Pancreas (tissue), 10 donors: ENCODE measurements at regions not wholly inside any gene's neighbourhood (a gene's known extent, or its start where the extent isn't known, plus 50 kb on each side); places are given as distances from the start of the nearest gene placed in this dataset.

Experiments used
- ATAC-seq, 4 donors: fragments of 200-7000 bp; cut with Tn5 transposase; one replicate each; pipeline versions ENCODE4 v1.8.0 to v1.9.1; 2020; ENCODE audit warnings: mild to moderate bottlenecking in 4 of 4, moderate library complexity in 4 of 4
- DNase-seq, 6 donors: peaks; one replicate each; pipeline ENCODE4 v3.0.0-alpha.2; 2020
- FAIRE-seq: peaks from 2 replicates; lab custom pipeline; 2012; peaks lifted over from hg19 to GRCh38; lab: Jason Lieb, UNC
- H3K27ac ChIP-seq, 4 donors: fragments of 200-600 bp; sonication (generic); 1 replicate in 3 of 4; 2 replicates in 1 of 4; pipeline versions ENCODE4 v1.5.0 to v1.8.0; 2020
- H3K27me3 ChIP-seq, 4 donors: fragments of 200-600 bp; one replicate each; pipeline ENCODE4 v1.8.0; 2021
- H3K36me3 ChIP-seq, 3 donors: fragments of 200-600 bp; sonication (generic) in 1 of 3; one replicate each; pipeline versions ENCODE4 v1.5.0 to v1.8.0; 2020 to 2021
- H3K4me1 ChIP-seq, 3 donors: fragments of 200-600 bp; one replicate each; pipeline ENCODE4 v1.8.0; 2021
- H3K4me3 ChIP-seq, 4 donors: fragments of 200-600 bp; sonication (generic) in 2 of 4; one replicate each; pipeline versions ENCODE4 v1.5.0 to v1.8.0; 2020 to 2021
- H3K9me3 ChIP-seq, 4 donors: fragments of 200-600 bp; one replicate each; pipeline ENCODE4 v1.8.0; 2021
- WGBS, 2 donors: extraction: QIAGEN DNeasy Blood & Tissue Kit; methylation state at CpG; one replicate each; pipeline ENCODE4 v1.1.7; 2013; 5-methylcytosine and 5-hydroxymethylcytosine counted together
- intact Hi-C, 3 donors: fragments of 100-400 bp; cut with DNase I; formaldehyde crosslinking; loops; one replicate each; pipeline versions ENCODE4 v1.11.1 to v1.14.2; 2022
- TF ChIP-seq, protein P1 (sequence below), 4 donors: fragments of 200-600 bp; sonication (generic) in 3 of 4; IDR thresholded peaks; one replicate each; pipeline versions ENCODE4 v1.5.0 to v1.8.0; 2021; ENCODE audit warnings: antibody characterized with exemption in 4 of 4
- donor health status: healthy with polysubstance abuse.
- donor health status: DM: no; HTN: no; CAD: no; lungs with moderate emphysema.
- donor health status: DM: no; HTN: no; CAD: no.
- donor health status: control.
- donor health status: control.
- donor health status: Bipolar disorder and iron deficiency.
- donor health status: DM: yes; HTN: yes; CAD: no.
- donor health status: DM: no; HTN: no; CAD: no.
- donor health status: DM: no; HTN: no; CAD: no.
- donor health status: DM: yes; HTN: yes; CAD: no.

GRCh38 chr6:69623357-69623756, 173.5 kb downstream of the LMBRD1 start:
- ATAC-seq = no peak
- Histone ChIP-seq H3K36me3 (no peaks in the 10 kb centered on the region), H3K27me3 (no peaks in the 10 kb centered on the region), H3K9me3 (no peaks in the 10 kb centered on the region), H3K27ac (no peak overlapping the region), H3K4me1 (no peaks in the 10 kb centered on the region), H3K4me3 (no peak overlapping the region)
- no peak for FAIRE-seq
- intact Hi-C loops = no loop called here
- DNase-seq = no peak
- WGBS, 2 donors = 27 to 78% methylated on average over 1 of the region's 1 CpG
- TF ChIP-seq, protein P1, sequence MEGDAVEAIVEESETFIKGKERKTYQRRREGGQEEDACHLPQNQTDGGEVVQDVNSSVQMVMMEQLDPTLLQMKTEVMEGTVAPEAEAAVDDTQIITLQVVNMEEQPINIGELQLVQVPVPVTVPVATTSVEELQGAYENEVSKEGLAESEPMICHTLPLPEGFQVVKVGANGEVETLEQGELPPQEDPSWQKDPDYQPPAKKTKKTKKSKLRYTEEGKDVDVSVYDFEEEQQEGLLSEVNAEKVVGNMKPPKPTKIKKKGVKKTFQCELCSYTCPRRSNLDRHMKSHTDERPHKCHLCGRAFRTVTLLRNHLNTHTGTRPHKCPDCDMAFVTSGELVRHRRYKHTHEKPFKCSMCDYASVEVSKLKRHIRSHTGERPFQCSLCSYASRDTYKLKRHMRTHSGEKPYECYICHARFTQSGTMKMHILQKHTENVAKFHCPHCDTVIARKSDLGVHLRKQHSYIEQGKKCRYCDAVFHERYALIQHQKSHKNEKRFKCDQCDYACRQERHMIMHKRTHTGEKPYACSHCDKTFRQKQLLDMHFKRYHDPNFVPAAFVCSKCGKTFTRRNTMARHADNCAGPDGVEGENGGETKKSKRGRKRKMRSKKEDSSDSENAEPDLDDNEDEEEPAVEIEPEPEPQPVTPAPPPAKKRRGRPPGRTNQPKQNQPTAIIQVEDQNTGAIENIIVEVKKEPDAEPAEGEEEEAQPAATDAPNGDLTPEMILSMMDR (IDR thresholded peaks at IDR 0.05) = no peak

DNA sequence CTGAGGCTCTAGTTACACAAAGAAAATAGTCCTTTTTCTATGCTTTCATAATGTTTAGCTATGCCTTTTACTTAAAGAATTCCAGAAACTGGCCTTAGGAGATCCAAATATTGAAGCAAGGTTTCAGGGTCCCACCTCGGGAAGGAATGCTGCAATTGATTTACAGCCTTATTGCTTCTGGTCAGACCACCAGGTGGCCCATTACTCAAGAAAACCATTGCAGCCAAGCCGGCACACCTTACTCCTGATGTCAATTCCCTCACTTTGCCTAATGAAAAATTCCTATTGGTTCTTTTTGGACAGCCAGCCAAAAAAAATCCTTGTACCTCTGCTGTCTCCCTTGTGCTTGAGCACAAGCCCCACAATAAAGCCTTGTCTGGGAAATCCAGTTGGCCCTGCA, 173.9 kb downstream of the LMBRD1 start:
- H3K4me3 ChIP-seq = no peak overlapping the region
- no peaks in the 10 kb centered on the region for H3K9me3 ChIP-seq
- TF ChIP-seq, protein P1 (IDR thresholded peaks at IDR 0.05) = no peak
- WGBS, 2 donors = 39 to 46% methylated on average over 2 of the region's 2 CpGs
- no peaks in the 10 kb centered on the region for H3K36me3 ChIP-seq
- no peak for ATAC-seq
- intact Hi-C loops = no loop called here
- no peaks in the 10 kb centered on the region for H3K4me1 ChIP-seq
- H3K27ac ChIP-seq = no peak overlapping the region
- no peak for FAIRE-seq
- DNase-seq = no peak
- no peaks in the 10 kb centered on the region for H3K27me3 ChIP-seq

GRCh38 chr6:69622230-69622629, 174.6 kb downstream of the LMBRD1 start:
- ATAC-seq = no peak

GRCh38 chr6:69617163-69617562, 179.6 kb downstream of the LMBRD1 start:
- H3K4me3 ChIP-seq = no peak overlapping the region
- ATAC-seq (no peak), FAIRE-seq (no peak), DNase-seq (no peak)
- no peak overlapping the region for H3K27ac ChIP-seq
- H3K4me1 ChIP-seq = no peaks in the 10 kb centered on the region
- 64 to 79% methylated on average over 7 of the region's 7 CpGs for WGBS, 2 donors
- TF ChIP-seq, protein P1 (IDR thresholded peaks at IDR 0.05) = no peak
- H3K36me3 ChIP-seq = no peaks in the 10 kb centered on the region
- no peaks in the 10 kb centered on the region for H3K27me3 ChIP-seq
- intact Hi-C loops = no loop called here
- no peaks in the 10 kb centered on the region for H3K9me3 ChIP-seq

More at GRCh38 chr6:69622230-69622629, 174.6 kb downstream of the LMBRD1 start:
- Histone ChIP-seq H3K36me3 (no peaks in the 10 kb centered on the region), H3K9me3 (no peaks in the 10 kb centered on the region), H3K4me1 (no peaks in the 10 kb centered on the region), H3K27me3 (no peaks in the 10 kb centered on the region), H3K4me3 (no peak overlapping the region), H3K27ac (no peak overlapping the region)
- DNase-seq = no peak
- FAIRE-seq = no peak
- 31 to 38% methylated on average over 3 of the region's 3 CpGs for WGBS, 2 donors
- TF ChIP-seq, protein P1 (IDR thresholded peaks at IDR 0.05) = no peak
- intact Hi-C loops = no loop called here

- no peaks in the 10 kb centered on the region for H3K4me1 ChIP-seq
- FAIRE-seq (no peak), DNase-seq (no peak), ATAC-seq (no peak)
- H3K9me3 ChIP-seq = no peaks in the 10 kb centered on the region
- intact Hi-C loops = no loop called here
- H3K27ac ChIP-seq = no peak overlapping the region
- no peaks in the 10 kb centered on the region for H3K27me3 ChIP-seq
- no peak overlapping the region for H3K4me3 ChIP-seq
- TF ChIP-seq, protein P1 (IDR thresholded peaks at IDR 0.05) = no peak
- 59 to 65% methylated on average over 2 of the region's 2 CpGs for WGBS, 2 donors
- H3K36me3 ChIP-seq = no peaks in the 10 kb centered on the region
Observed at GRCh38 chr6:69609836-69610472, 186.9 kb downstream of the LMBRD1 start.
